CD4-positive, alpha-beta T cell (primary cell): ENCODE measurements at regions not wholly inside any gene's neighbourhood (a gene's known extent, or its start where the extent isn't known, plus 50 kb on each side); places are given as distances from the start of the nearest gene placed in this dataset.

Experiments used
- ATAC-seq: fragments of 200-7000 bp; cut with Tn5 transposase; one replicate; pipeline ENCODE4 v1.10.0; 2022; ENCODE audit warnings: mild to moderate bottlenecking; ENCODE audit not compliant: poor library complexity
- CTCF ChIA-PET: fragments of 350-600 bp; sonication (Branson Sonifier 250); formaldehyde crosslinking; loops from one replicate; lab custom pipeline; 2021; ENCODE audit warnings: antibody characterized with exemption, inconsistent platforms; lab: Charles Lee
- POLR2A ChIA-PET: fragments of 350-600 bp; sonication (Branson Sonifier 250); formaldehyde crosslinking; loops from one replicate; lab custom pipeline; 2021; ENCODE audit warnings: antibody characterized with exemption, inconsistent platforms; lab: Charles Lee
- DNase-seq, 14 experiments: peaks; one replicate each; pipeline ENCODE4 v3.0.0-alpha.2; 2013 to 2020; ENCODE audit warnings: mixed read lengths in 2 of 14
- H3K27ac ChIP-seq, 2 donors: one replicate each; pipeline versions ENCODE4 v1.5.1 to v1.7.0; 2013; ENCODE audit warnings: low read length in 2 of 2, low read depth in 1 of 2, mild to moderate bottlenecking in 1 of 2
- H3K27me3 ChIP-seq, 2 experiments: 1 replicate in 1 of 2; 2 replicates in 1 of 2; pipeline versions ENCODE4 v1.6.1 to v1.7.0; 2013; ENCODE audit warnings: low read length in 2 of 2, control low read depth in 1 of 2, mild to moderate bottlenecking in 1 of 2, moderate library complexity in 1 of 2; ENCODE audit not compliant: insufficient read depth in 2 of 2, control insufficient read depth in 1 of 2
- H3K36me3 ChIP-seq: one replicate; pipeline ENCODE4 v1.6.1; 2013; ENCODE audit warnings: low read length, control low read depth; ENCODE audit not compliant: insufficient read depth
- H3K4me1 ChIP-seq: one replicate; pipeline ENCODE4 v1.6.1; 2013; ENCODE audit warnings: low read length, control low read depth; ENCODE audit not compliant: insufficient read depth
- H3K4me3 ChIP-seq: one replicate; pipeline ENCODE4 v1.5.1; 2013; ENCODE audit warnings: mild to moderate bottlenecking, low read length, moderate library complexity
- H3K9me3 ChIP-seq, 2 experiments: 1 replicate in 1 of 2; 2 replicates in 1 of 2; pipeline versions ENCODE4 v1.6.1 to v1.7.0; 2013; ENCODE audit warnings: low read length in 2 of 2, mild to moderate bottlenecking in 2 of 2, control low read depth in 1 of 2, moderate library complexity in 1 of 2; ENCODE audit not compliant: control insufficient read depth in 1 of 2, insufficient read depth in 1 of 2
- H3K27ac Mint-ChIP-seq: one replicate; pipeline ENCODE4 v1.8.0; 2020; ENCODE audit warnings: mixed read lengths
- H3K27me3 Mint-ChIP-seq: one replicate; pipeline ENCODE4 v1.8.0; 2021; ENCODE audit warnings: mixed read lengths
- H3K36me3 Mint-ChIP-seq: one replicate; pipeline ENCODE4 v1.8.0; 2021; ENCODE audit warnings: low read depth, mixed read lengths
- H3K4me1 Mint-ChIP-seq: one replicate; pipeline ENCODE4 v1.8.0; 2021; ENCODE audit warnings: low read depth, mixed read lengths
- H3K4me3 Mint-ChIP-seq: one replicate; pipeline ENCODE4 v1.8.0; 2020; ENCODE audit warnings: mild to moderate bottlenecking, mixed read lengths
- H3K9me3 Mint-ChIP-seq: one replicate; pipeline ENCODE4 v1.8.0; 2020; ENCODE audit warnings: mixed read lengths
- intact Hi-C, 2 experiments: fragments of 100-400 bp; cut with DNase I in 1 of 2; cut with micrococcal nuclease in 1 of 2; formaldehyde crosslinking; loops; one replicate each; pipeline versions ENCODE4 v1.15.1 to v1.9.0; 2023 to 2025; cut with DNase I, micrococcal nuclease
- TF ChIP-seq, protein P1 (sequence below): fragments of 200-600 bp; IDR thresholded peaks from one replicate; pipeline ENCODE4 v1.8.0; 2022; ENCODE audit warnings: antibody characterized with exemption, mild to moderate bottlenecking

DNA sequence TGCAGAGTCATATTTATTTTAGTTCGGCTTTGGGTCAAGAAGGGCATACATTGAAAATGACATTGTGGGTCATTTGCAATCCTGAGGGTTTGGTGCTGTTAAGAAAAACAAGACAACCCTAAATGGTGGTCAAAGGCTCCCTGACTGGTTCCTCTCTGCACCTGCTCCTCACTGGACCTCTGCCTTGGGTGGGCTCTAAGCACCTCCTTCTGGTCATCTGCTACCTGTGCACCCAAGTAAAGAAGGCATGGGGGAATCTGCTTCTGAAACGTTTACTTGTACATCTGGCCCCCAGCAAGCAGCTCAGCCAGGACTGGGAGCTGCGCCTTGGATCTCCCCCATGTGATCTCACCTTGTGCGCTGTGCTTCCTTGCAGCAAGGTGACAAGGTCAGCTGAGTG, 55.2 kb upstream of the MAL start:
- Mint-ChIP-seq H3K4me3 (no peak overlapping the region), H3K4me1 (no peaks in the 10 kb centered on the region), H3K9me3 (no peaks in the 10 kb centered on the region), H3K27ac (no peak overlapping the region), H3K36me3 (no peaks in the 10 kb centered on the region), H3K27me3 (peaks cover 70% of the 10 kb centered on the region)
- DNase-seq (no peak), ATAC-seq (no peak)
- Histone ChIP-seq H3K4me3 (no peak overlapping the region), H3K4me1 (no peaks in the 10 kb centered on the region), H3K27me3 (peaks cover 6 to 13% of the 10 kb centered on the region in 2 experiments), H3K36me3 (no peaks in the 10 kb centered on the region), H3K9me3 (no peaks in the 10 kb centered on the region), H3K27ac (no peak overlapping the region)
- ChIA-PET CTCF (no interaction called here), POLR2A (no interaction called here)
- intact Hi-C loops: no loop called here
- TF ChIP-seq, protein P1, sequence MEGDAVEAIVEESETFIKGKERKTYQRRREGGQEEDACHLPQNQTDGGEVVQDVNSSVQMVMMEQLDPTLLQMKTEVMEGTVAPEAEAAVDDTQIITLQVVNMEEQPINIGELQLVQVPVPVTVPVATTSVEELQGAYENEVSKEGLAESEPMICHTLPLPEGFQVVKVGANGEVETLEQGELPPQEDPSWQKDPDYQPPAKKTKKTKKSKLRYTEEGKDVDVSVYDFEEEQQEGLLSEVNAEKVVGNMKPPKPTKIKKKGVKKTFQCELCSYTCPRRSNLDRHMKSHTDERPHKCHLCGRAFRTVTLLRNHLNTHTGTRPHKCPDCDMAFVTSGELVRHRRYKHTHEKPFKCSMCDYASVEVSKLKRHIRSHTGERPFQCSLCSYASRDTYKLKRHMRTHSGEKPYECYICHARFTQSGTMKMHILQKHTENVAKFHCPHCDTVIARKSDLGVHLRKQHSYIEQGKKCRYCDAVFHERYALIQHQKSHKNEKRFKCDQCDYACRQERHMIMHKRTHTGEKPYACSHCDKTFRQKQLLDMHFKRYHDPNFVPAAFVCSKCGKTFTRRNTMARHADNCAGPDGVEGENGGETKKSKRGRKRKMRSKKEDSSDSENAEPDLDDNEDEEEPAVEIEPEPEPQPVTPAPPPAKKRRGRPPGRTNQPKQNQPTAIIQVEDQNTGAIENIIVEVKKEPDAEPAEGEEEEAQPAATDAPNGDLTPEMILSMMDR: no peak
